ENCODE measurements at regions not wholly inside any gene's neighbourhood (a gene's known extent, or its start where the extent isn't known, plus 50 kb on each side); places are given as distances from the start of the nearest gene placed in this dataset.

DNA sequence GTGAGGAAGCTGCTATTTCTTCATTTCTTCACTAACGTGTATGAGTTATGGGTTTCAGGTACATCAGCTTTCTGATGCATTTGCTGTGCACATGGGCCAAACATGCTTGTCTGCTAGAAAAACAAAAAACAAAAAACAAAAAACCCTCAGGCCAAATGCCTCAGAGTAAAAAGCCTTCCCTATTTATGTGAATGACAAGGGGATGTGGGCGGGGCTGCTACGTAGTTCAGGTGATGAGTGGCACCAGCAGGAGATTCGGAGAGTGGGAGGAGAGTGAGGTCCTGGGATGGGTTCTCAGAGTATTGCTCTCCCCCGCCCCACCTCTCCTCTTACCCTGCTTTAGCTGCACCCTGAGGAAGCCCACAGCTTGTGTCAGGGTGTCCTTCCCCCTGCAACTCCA is 596.8 kb upstream of the JAG1 start:
- DNase-seq: no peak

DNA sequence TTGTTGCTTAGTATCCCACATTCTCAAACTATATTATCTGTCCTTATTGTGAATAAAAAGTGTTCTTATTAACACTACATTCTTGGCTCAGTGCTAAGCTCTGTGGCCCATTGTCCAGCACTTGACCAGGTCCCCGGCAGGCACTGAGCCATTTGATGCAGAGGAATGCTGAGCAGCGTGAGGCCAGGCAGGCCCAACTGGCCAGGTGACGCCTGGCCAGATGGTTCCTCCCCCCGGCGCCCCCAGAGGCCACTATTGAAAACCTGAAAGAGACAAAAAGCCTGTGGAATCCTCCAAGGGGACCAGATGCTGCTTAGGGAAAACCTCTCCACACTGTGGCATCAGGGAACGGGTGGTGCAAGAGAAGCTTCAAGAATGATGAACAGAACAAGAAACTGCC is 597.5 kb upstream of the JAG1 start:
- no peak for DNase-seq

DNA sequence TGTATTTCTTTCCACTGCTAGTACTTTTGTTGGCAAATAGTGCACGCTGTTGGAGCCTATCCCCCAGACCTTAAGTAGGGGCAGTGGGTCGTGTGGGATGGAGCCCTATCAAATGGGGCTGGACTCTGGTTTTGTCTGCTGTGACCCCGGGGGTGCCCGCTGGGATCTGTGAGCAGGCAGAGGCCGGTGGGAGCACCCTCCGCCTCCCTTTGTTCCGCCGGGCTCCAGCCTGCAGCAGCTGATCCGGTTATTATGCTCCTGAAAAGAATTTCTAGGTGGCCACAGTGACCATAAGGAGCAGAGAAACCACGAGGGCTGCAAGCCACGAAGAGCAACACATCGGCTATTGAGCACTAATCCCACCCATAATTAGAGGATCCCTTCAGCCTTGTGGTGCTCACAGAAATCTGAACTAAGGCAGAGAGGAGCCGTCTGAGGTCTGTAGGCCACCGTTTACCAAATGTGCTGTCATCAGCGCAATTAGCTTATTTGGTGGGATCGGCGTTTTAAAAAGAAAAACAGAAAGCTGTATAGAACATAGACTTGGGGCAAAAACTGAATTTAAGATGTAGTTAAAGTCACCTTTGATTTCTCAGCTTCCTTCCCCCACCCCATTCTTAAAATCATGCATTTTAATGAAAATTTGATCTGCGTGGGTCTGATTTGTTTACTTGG is 598.3 kb upstream of the JAG1 start:
- no peak for DNase-seq

DNA sequence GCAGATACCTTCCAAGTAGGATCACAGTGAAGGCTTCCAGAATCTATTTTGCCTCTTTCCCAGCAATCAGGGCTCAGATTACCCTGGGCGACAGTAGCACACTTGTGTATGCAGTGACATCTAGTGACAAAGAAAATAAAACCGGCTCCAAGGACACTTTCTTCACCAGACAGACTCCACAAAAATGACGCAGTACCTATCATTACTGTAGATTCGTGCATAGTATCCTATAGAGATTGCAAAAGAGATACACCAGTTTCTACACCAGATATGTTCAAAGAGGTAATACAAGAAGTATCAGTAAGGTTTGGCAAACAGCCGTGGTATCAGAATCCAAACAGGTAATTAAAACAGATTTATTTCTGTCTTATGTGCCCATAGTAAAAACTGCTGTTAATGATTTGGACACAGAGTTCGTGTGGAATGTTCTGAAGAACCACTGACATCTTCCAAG is 600.4 kb upstream of the JAG1 start:
- peak; percentile 50 for DNase-seq

DNA sequence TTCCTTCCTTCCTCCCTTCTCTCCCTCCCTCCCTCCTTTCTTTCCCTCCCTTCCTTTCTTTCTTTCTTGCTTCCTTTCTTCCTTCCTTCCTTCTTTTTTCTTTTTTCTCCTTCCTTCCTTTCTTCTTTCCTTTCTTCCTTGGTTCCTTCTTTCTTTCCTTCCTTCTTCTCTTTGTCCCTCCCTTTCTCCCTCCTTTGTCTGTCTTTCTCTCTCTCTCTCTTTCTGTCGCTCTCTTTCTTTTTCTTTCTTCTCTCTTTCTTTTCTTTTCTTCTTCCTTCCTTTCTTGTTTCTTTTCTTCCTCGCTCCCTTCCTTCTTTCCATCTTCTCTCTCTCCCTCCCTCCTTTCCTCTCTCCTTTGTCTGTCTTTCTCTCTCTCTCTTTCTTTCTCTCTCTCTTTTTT is 601.9 kb upstream of the JAG1 start:
- no peak for DNase-seq

DNA sequence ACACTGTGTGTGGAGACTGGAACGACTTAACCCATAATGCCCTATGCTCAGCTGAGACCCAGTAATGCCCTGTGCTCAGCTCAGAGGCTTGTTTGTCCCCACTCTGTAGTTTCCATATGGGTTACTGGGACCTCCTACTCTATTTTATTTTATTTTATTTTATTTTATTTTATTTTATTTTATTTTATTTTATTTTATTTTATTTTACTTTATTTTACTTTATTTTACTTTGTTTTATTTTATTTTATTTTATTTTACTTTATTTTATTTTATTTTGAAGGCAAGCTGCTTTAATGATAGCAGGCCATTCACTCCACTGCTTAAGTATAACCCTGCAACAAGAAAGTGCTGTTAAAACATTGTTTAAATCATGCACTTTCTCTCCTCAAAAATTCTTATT is 603.4 kb upstream of the JAG1 start:
- DNase-seq: no peak

DNA sequence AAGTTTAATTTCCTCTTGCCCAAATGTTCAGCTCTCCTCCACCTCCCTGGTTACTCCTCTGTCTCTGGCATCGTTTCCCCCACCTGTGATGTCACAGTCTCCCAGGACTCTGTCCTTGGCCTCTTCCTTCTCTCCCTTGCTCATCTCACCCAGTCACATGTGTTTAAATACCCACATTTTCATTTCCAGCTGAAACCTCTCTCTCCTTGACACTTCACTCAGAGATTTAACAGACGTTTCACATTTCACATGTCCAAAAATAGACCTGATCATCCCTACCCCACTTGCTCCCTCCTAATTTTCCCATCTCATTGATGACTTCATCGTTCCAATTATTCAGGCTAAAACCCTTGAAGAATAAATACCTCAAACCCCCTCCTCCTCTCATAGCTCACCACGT is 604.1 kb upstream of the JAG1 start:
- DNase-seq: no peak

DNA sequence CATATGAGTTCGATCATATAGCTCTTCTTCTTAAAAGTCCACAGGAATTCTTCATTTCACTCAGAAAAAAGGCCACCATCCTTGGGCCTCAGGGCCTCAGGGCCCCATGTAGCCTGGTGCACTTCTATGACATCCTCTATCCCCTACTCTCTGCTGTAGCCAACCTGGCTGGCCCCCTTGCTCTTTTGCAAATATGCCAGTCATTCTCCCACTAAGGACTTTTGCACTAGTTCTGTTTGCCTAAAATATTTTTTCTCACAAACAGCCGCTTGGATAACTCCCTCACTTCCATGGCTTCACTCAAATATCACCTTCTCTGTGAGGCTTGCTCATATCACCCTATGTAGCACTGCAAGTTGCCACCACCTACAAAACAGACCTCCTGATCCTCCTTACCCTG is 604.7 kb upstream of the JAG1 start:
- DNase-seq: no peak

DNA sequence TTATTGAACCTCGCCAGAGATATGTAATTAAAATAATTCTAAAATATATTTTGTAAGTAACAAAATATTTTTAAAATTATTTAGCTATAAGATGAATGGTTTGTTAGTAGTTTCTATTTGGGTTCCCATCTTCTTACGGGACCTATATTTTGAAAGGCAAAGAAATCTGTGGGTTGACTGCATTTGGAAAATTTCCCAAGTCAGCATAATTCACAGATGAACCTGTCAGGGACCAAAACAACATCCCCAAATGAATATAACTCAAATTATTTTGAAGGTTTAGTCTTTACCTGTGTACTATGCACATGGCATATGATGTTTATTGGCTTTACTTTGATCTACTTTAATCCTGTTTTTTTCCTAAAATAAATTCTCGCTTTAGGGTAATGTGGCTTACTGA is 607.4 kb upstream of the JAG1 start:
- no peak for DNase-seq

DNA sequence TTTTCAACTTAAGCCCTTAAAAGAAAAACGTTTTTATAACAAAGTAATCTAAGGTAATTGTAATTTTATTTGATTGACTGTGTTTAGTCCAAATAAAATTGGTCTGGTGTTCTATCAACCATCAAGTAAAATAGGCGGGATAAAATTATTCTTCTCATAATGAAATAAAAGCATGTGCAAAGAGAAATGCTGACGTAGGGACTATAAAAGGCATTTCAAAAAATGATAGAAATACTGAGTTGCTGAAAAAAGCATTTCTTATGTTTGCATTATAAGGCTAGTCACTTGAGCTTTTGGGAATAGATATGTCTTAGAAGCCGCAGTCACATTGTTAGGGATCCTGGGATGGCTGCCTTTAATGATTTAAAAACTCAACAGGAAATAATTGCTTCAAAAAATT is 608.0 kb upstream of the JAG1 start:
- no peak for DNase-seq

DNA sequence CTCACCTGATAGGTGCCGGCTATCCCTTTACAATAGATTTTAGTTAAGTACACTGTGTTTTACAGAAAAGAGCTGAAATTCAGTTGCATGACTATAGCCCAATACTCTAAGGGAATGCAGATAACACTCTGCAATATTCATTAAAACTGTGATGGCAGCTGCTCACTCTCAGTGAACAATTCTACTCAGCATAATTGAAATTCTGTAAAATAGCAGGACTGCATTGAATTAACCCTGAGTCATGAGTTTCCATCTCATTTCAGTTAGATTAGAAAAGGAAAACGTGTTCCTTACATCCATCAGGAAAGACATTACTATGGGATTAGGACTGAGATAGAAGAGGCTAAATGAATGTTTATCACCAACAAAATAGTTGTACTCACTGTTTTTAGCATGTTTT is 613.3 kb upstream of the JAG1 start:
- no peak for DNase-seq

DNA sequence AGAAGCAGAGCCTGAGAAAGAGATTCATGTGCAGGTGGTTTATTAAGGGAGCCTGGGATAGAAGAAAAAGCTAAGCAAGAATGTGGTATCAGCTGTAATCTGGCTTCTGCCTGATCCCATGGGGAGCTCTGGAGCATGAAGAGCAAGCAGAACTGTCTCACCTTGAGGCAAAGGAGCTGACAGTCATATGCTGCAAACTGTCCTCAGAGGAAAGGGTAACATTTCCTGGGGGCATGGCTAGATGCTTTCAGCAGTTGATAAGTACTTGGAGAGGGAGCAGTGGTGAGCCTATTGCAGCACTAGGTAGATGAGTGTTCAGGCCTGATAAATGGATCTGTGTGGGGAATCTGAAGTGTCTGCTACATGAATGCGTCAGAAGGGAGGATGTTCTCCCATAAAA is 621.5 kb upstream of the BTBD3 start:
- DNase-seq: no peak

DNA sequence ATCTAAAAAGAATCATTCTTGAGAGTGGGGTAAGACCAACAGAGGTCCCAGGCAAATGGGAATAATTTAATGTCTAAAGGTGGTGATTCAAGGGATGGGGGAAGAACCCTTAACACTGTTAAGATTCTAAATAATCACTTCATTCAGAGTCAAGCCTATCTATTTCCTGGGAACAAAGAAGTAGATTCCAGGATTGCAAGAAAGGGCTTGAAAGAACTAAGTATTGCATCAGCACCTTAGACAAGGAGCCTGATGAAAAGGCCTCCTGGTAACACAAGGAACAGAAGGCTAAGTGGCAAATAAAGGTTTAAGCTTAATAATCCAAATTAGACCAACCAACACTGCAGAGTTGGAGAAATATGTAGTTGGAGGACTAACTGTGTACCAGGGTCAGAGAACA is 620.7 kb upstream of the BTBD3 start:
- DNase-seq: no peak

DNA sequence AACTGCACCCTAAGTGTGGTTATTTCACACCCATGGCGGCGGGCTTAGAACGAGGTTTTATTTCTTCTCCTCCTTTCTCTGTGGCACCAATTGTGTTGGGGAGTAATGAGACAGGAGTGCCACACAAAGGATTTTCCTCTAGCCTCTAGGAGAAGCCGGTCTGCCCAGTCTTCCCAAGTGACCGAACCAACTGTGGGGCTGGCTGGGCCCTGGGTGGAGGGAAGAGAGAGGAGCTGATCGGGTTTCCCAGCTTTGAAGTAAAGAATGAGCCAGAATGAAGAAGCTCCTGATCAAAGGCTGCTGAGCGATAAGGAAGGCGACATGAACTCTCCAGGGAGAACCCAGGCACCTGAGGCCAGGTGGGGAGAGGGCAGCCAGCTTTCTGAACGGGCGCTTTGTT is 616.0 kb upstream of the BTBD3 start:
- no peak for DNase-seq

DNA sequence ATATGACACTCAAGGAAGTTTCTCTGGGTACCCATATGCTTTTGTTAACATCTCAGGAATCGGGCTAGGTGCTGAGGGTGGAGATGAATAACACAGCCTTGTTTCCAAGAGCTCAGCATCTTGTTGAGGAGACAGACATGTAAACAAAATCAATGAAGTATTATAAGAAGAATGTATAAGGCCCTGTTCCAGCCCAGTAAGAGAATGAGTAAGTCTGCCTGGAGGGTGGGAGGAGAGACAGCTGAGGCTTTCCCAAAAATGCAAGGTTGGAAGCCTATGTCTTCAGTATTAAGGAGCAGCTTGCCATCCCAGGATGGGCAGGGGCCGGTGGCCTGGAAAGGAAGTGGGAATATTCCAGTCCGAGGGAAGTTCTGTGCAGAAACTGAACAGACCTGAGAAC is 615.3 kb upstream of the BTBD3 start:
- DNase-seq: no peak

DNA sequence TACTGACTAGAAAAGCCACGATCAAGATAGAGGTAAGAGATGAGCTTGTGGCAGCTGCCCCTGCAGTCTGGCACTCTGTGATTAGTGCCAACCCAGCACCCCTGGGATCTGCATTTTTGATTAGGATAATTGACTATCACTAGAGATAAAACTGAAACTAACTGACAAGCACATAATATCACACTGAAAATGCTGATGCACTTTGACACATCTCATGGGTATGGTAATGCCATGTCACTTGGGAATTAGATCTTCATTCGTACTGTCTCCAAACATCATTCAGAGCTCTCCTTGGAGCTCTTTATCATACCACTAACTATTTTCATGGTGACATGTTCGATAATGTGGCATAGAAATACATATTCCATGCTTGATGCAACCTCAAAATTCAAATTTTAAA is 612.9 kb upstream of the BTBD3 start:
- no peak for DNase-seq

DNA sequence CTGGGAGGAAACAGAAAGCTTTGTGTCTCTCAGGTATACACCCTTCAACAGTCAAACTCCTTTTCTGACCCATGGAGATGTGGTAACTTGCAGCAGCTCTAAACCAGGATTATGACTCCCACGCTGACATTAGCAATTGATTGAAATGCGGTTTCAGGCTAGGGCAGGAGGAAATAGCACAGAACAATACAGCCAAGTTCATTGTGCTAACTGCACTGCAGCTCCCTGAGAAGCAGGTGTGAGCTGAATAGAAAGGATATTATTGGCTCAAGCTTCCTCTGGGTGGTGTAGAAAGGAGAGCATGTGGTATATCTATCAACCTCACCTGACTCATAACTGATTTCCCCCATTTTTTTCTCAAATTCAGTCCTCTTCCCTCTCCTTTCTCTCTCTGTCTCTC is 612.3 kb upstream of the BTBD3 start:
- no peak for DNase-seq

DNA sequence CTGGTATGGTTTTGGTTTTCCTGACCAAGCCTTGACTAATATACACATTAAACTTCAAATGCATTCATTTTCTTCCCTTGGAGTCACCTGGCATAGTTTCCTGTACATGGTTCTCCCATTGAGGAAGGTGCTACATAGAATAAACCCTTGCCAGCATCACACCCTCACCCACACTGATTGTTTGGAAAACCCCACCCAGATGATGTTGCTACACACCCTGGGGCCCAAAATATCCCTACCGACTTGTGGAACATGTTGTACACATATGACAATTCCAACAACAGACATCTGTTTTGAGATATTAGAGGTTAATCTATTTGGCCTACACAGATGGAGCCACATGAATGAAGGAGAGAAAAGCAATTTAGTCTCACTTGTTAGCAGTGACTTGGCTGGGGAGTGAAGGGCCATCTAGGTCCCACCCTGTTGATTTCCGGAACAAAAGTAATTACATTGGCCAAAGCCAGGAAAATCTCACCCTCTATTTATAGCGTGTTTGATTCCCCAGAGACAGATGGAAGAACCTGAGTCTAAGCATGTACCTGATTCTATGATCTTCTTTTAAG is 606.0 kb upstream of the BTBD3 start:
- no peak for DNase-seq

DNA sequence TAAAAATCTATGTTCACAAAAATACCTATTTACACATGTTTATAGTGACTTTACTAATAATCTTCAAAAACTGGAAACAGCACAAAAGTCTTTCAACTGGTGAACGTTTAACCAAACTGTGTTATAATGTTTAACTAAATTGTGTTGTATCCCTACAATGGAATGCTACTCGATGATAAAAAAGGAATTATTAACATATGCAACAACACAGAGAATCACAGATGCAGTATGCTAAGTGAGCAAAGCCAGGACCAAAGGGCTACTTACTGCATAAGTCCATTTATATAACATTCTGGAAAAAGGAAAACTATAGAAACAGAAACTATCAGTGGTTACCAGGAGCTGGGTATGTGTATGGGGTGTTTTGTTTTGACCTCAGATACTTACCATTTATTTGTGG is 602.2 kb upstream of the BTBD3 start:
- no peak for DNase-seq

DNA sequence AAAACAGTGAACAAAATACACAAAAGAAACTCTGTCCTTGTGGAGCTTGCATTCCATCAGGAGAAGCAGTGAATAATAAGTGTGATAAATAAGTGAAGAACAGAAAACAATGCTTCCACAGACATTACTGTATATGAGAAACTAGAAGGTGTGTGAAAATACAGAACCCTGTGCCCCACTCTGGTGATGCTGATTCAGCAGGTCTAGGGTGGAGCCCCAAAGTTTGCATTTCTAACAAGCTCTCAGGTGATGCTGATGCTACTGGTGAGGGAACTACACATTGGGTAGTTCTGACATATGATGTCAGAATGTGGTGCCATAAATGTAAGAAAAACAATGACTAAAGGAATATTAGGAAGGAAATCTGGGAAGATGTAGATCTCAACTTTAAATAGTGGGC is 601.4 kb upstream of the BTBD3 start:
- DNase-seq: no peak

DNA sequence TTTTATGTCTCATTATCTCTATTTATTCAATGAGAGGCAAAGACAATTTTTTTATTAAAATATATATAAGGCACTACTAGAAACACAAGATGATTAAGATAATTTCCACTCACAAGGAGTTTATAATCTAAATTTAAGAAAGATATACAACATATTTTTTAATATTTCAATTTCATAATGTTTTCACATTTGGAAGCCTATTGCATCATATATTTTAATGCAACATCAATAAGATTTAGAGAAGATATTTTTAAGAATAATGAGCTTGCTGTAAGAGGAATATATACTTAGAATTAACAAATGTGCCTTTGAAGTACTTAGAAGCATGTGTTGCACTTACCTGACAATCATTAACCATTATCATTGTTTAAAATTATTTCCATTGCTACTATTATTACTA is 597.7 kb upstream of the BTBD3 start:
- DNase-seq: no peak

DNA sequence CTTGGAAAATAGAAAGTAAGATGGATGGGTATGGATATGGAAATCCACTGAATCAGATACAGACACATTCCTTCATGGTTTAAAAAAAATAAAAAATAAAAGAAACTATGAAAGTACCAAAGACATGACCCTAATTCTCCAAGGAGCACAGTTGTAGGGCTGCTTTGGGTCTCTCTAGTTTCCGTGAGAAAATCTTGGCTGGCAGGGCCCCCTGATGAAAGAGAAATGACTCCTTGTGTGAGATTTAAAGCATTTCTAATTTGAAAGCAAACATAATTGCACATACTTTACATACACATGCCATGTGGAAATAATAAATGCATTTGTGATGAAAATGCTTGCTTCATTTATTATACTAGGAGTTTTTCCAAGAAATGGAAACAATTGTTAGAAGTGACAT is 593.9 kb upstream of the BTBD3 start:
- no peak for DNase-seq

DNA sequence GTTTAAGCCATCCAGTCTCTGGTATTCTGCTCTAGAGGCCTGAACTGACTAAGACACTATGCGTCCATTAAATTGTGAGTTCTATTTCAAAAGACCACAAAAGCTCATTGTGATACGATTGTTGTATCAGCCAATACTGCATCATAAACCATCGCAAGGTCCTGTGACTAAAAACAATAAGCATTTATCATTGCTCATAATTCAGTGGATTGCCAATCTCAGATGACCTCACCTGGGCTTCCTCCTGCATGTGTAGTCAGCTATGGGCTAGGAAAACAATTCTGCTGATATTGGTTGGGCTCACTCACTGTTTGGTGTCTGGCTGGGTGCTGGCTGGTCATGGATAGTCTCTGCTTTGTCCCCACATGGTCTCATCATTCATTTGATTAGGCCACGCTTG is 592.7 kb upstream of the BTBD3 start:
- no peak for DNase-seq

DNA sequence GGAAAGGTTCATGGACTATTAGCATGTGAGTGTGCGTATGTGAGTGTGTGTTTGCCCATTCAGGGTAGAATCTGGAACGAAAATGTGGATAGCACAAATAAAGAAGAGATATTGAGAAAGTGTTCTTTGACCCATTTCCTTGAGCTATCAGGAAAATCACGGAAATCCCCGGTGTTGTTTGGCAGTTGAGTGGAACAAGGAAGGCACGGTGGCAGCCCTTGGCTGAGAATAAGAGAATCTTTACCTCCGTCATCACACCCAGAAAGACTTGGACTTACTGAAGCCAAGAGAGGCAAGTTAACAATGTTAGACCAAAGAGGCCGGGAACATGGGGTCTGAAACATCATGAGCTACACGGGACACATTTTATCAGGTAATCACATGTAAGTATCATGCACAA is 588.9 kb upstream of the BTBD3 start:
- DNase-seq: no peak

DNA sequence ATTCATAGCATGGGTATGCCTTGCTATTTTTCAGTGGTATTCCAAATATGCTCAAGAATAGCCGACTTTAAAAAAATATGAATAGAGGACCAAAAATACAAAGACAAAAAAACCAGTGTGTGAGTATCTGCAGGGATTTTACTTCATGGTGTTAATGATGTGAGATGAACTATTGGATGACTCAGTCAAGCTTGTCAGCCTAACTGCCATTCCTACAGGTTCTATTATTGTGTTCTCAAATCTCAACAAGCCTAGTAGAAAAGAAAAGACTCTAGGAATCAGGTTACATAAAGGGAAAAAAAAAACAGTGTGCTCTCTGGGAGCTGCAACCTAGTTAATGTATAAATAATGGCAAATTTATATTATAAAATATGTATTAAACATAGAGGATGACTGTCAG is 588.4 kb upstream of the BTBD3 start:
- DNase-seq: no peak

DNA sequence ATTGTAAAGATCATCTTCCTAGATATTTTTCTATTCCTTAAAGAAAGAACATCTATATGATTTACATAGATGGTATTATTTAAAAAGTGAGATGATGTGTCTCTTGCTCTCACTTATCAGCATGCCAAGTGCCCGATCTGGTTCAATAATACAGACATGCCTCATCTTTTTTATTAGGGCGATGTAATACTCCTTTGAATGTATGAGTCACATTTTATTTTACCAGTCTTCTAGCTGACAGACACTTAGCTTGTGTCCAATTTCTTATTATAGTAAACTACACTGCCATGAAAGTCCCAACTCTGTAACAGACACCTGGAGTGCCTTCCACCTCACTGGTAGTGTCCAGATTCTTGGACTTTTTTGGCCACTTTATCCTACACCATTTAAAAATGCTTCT is 586.6 kb upstream of the BTBD3 start:
- DNase-seq: no peak
